Gastroesophageal sphincter (tissue), 4 donors: ENCODE measurements at regions not wholly inside any gene's neighbourhood (a gene's known extent, or its start where the extent isn't known, plus 50 kb on each side); places are given as distances from the start of the nearest gene placed in this dataset.
A peak's percentile ranks its signal among the peaks of the same experiment; 100 is the strongest.

ENCODE experiments used
- ATAC-seq: fragments of 150-250 bp; one replicate; pipeline ENCODE4 v1.9.1; 2016; ENCODE audit warnings: mild to moderate bottlenecking, moderate library complexity
- H3K27ac ChIP-seq, 4 donors: fragments of 200-600 bp; sonication (generic) in 3 of 4; 1 replicate in 3 of 4; 2 replicates in 1 of 4; pipeline ENCODE4 v1.5.1; 2016 to 2019
- H3K27me3 ChIP-seq: fragments of 200-600 bp; sonication (generic); one replicate; pipeline ENCODE4 v1.5.1; 2019
- H3K36me3 ChIP-seq, 2 donors: fragments of 200-600 bp; sonication (generic); one replicate each; pipeline ENCODE4 v1.5.1; 2019; ENCODE audit warnings: control low read depth in 1 of 2
- H3K4me1 ChIP-seq, 3 donors: fragments of 200-600 bp; sonication (generic); 1 replicate in 2 of 3; 2 replicates in 1 of 3; pipeline ENCODE4 v1.5.1; 2016 to 2019; ENCODE audit warnings: control low read depth in 2 of 3
- H3K4me3 ChIP-seq, 2 donors: fragments of 200-600 bp; sonication (generic); one replicate each; pipeline ENCODE4 v1.5.1; 2019; ENCODE audit warnings: mild to moderate bottlenecking in 1 of 2, moderate library complexity in 1 of 2
- H3K9me3 ChIP-seq, 3 donors: fragments of 200-600 bp; sonication (generic); one replicate each; pipeline ENCODE4 v1.5.1; 2017 to 2019; ENCODE audit warnings: control low read depth in 2 of 3
- CTCF ChIP-seq, 4 experiments: fragments of 200-600 bp in 2 of 4; fragments of 450-650 bp in 2 of 4; sonication (generic) in 1 of 4; IDR thresholded peaks; one replicate each; pipeline ENCODE4 v1.5.1; 2017 to 2019; ENCODE audit warnings: antibody characterized with exemption in 4 of 4, mild to moderate bottlenecking in 2 of 4, moderate library complexity in 2 of 4
- EP300 ChIP-seq: sonication (generic); formaldehyde crosslinking; IDR thresholded peaks from one replicate; pipeline ENCODE4 v1.6.1; 2017; ENCODE audit warnings: antibody characterized with exemption, mild to moderate bottlenecking
- POLR2A ChIP-seq, 2 donors: fragments of 450-650 bp; IDR thresholded peaks; one replicate each; pipeline ENCODE4 v1.6.1; 2017; ENCODE audit warnings: antibody characterized with exemption in 2 of 2, mild to moderate bottlenecking in 2 of 2, moderate library complexity in 1 of 2
- POLR2AphosphoS5 ChIP-seq: sonication (generic); formaldehyde crosslinking; IDR thresholded peaks from one replicate; pipeline ENCODE4 v1.6.1; 2017; ENCODE audit warnings: antibody characterized with exemption
- WGBS, 2 donors: methylation state at CpG; one replicate each; pipeline ENCODE4 v1.1.5; 2018; ENCODE audit warnings: low coverage in 1 of 2; 5-methylcytosine and 5-hydroxymethylcytosine counted together

GRCh38 chr15:95647531-95648277, 682.8 kb upstream of the NR2F2 start:
- 59 to 75% methylated on average over 7 to 8 of the region's 10 CpGs for WGBS, 2 donors
- Histone ChIP-seq H3K9me3 (no peaks in the 10 kb centered on the region), H3K27me3 (no peaks in the 10 kb centered on the region), H3K4me3 (no peak overlapping the region), H3K36me3 (no peaks in the 10 kb centered on the region), H3K27ac (no peak overlapping the region), H3K4me1 (no peaks in the 10 kb centered on the region)
- ATAC-seq, result no peak
- TF ChIP-seq POLR2AphosphoS5 (no peak), POLR2A (IDR thresholded peaks at IDR 0.05) (no peak), CTCF (IDR thresholded peaks at IDR 0.05) (no peak), EP300 (no peak)

GRCh38 chr15:95653361-95653805, 677.1 kb upstream of the NR2F2 start:
- ATAC-seq, result no peak
- Histone ChIP-seq H3K4me3 (no peak overlapping the region), H3K4me1 (no peaks in the 10 kb centered on the region), H3K27me3 (no peaks in the 10 kb centered on the region), H3K9me3 (no peaks in the 10 kb centered on the region), H3K27ac (no peak overlapping the region), H3K36me3 (no peaks in the 10 kb centered on the region)
- no peak for TF ChIP-seq POLR2A (IDR thresholded peaks at IDR 0.05)
- TF ChIP-seq CTCF (IDR thresholded peaks at IDR 0.05), result no peak
- no peak for TF ChIP-seq POLR2AphosphoS5
- no peak for TF ChIP-seq EP300
- 96 to 100% methylated on average over 4 to 8 of the region's 8 CpGs for WGBS, 2 donors

GRCh38 chr15:95655089-95655607, 675.4 kb upstream of the NR2F2 start:
- WGBS, 2 donors, result 37 to 54% methylated on average over 4 of the region's 4 CpGs
- Histone ChIP-seq H3K4me1 (no peaks in the 10 kb centered on the region), H3K36me3 (no peaks in the 10 kb centered on the region), H3K4me3 (no peak overlapping the region), H3K9me3 (no peaks in the 10 kb centered on the region), H3K27ac (no peak overlapping the region), H3K27me3 (no peaks in the 10 kb centered on the region)
- no peak for ATAC-seq
- TF ChIP-seq EP300 (no peak), CTCF (IDR thresholded peaks at IDR 0.05) (no peak), POLR2AphosphoS5 (no peak), POLR2A (IDR thresholded peaks at IDR 0.05) (no peak)

GRCh38 chr15:95656595-95656994, 673.9 kb upstream of the NR2F2 start:
- WGBS, 2 donors, result 56 to 57% methylated on average over 2 of the region's 2 CpGs
- no peaks in the 10 kb centered on the region for H3K36me3 ChIP-seq
- H3K27ac ChIP-seq, result no peak overlapping the region
- no peaks in the 10 kb centered on the region for H3K27me3 ChIP-seq
- TF ChIP-seq EP300, result no peak
- TF ChIP-seq POLR2AphosphoS5, result no peak
- no peak for TF ChIP-seq CTCF (IDR thresholded peaks at IDR 0.05)
- TF ChIP-seq POLR2A (IDR thresholded peaks at IDR 0.05), result no peak
- no peak for ATAC-seq
- no peaks in the 10 kb centered on the region for H3K9me3 ChIP-seq
- no peak overlapping the region for H3K4me3 ChIP-seq
- H3K4me1 ChIP-seq, result no peaks in the 10 kb centered on the region

- TF ChIP-seq POLR2A (IDR thresholded peaks at IDR 0.05) (no peak), EP300 (no peak), POLR2AphosphoS5 (no peak), CTCF (IDR thresholded peaks at IDR 0.05) (no peak)
- no peaks in the 10 kb centered on the region for H3K9me3 ChIP-seq
- 81 to 100% methylated on average over 1 to 3 of the region's 3 CpGs for WGBS, 2 donors
- no peak for ATAC-seq
- H3K4me3 ChIP-seq, result no peak overlapping the region
- no peaks in the 10 kb centered on the region for H3K36me3 ChIP-seq
- H3K27ac ChIP-seq, result peak overlapping the region in 1 of 4 donors; percentile 4
- no peaks in the 10 kb centered on the region for H3K27me3 ChIP-seq
- H3K4me1 ChIP-seq, result peaks cover 0 to 6% (median 0%) of the 10 kb centered on the region in 3 donors
Observed at GRCh38 chr15:95658799-95659198, 671.7 kb upstream of the NR2F2 start.
